A673 (cell line): ENCODE measurements at regions not wholly inside any gene's neighbourhood (a gene's known extent, or its start where the extent isn't known, plus 50 kb on each side); places are given as distances from the start of the nearest gene placed in this dataset.
"Not testable (repeated sequence)": the region's sequence is repeated elsewhere in the genome, so short reads cannot be mapped to it uniquely, and the experiment has no call there.

Experiments used
- BruUV-seq: library from RNA; stranded (reverse); fragments of 400-500 nt; replicated peaks from 2 replicates; lab custom pipeline; 2021; lab: Mats Ljungman, UMichigan
- CTCF ChIA-PET: fragments of 300-600 bp; sonication (Branson Sonifier 250); formaldehyde crosslinking; loops from one replicate; lab custom pipeline; 2022; ENCODE audit warnings: antibody characterized with exemption; lab: Charles Lee
- POLR2A ChIA-PET: fragments of 300-600 bp; sonication (Branson Sonifier 250); formaldehyde crosslinking; loops from one replicate; lab custom pipeline; 2022; ENCODE audit warnings: antibody characterized with exemption; ENCODE audit not compliant: low non-redundant PET; lab: Charles Lee
- DNase-seq: peaks from one replicate; pipeline ENCODE4 v3.0.0-alpha.2; 2015; ENCODE audit warnings: low spot score
- H3K27ac ChIP-seq: fragments of 200-600 bp; sonication (generic); 2 replicates; pipeline ENCODE4 v1.5.1; 2016; ENCODE audit warnings: mixed run types, low read depth, mild to moderate bottlenecking, mixed read lengths, antibody characterized with exemption, low read length; ENCODE audit not compliant: poor library complexity, severe bottlenecking
- H3K27me3 ChIP-seq: fragments of 200-600 bp; sonication (generic); replicated peaks from 2 replicates; pipeline ENCODE4 v1.6.1; 2017; ENCODE audit warnings: mixed run types, low read depth, mild to moderate bottlenecking, mixed read lengths, antibody characterized with exemption, low read length; ENCODE audit not compliant: insufficient read depth, poor library complexity
- H3K36me3 ChIP-seq: fragments of 200-600 bp; sonication (generic); 2 replicates; pipeline ENCODE4 v1.6.1; 2016; ENCODE audit warnings: mixed run types, mild to moderate bottlenecking, mixed read lengths, antibody characterized with exemption, low read length; ENCODE audit not compliant: insufficient read depth, poor library complexity, severe bottlenecking
- H3K4me1 ChIP-seq: fragments of 200-600 bp; sonication (generic); 2 replicates; pipeline ENCODE4 v1.6.1; 2017; ENCODE audit warnings: mixed run types, mild to moderate bottlenecking, mixed read lengths, antibody characterized with exemption, low read length; ENCODE audit not compliant: insufficient read depth, poor library complexity, severe bottlenecking
- H3K4me3 ChIP-seq: fragments of 200-600 bp; sonication (generic); 2 replicates; pipeline ENCODE4 v1.5.1; 2016; ENCODE audit warnings: low read depth, mixed run types, mild to moderate bottlenecking, mixed read lengths, low read length; ENCODE audit not compliant: poor library complexity, severe bottlenecking
- H3K9me3 ChIP-seq: fragments of 200-600 bp; sonication (generic); 2 replicates; pipeline ENCODE4 v1.6.1; 2016; ENCODE audit warnings: mixed run types, low read depth, mild to moderate bottlenecking, mixed read lengths, antibody characterized with exemption, low read length; ENCODE audit not compliant: poor library complexity, severe bottlenecking
- CTCF ChIP-seq: fragments of 300-800, 200-600 bp; sonication (generic); conservative IDR thresholded peaks from 2 replicates; pipeline ENCODE4 v1.5.1; 2017; ENCODE audit warnings: low read depth, mild to moderate bottlenecking, antibody characterized with exemption, low read length, moderate library complexity, mixed read lengths
- EZH2 ChIP-seq: fragments of 200-600 bp; sonication (generic); IDR thresholded peaks from 2 replicates; pipeline ENCODE4 v1.6.1; 2017; ENCODE audit warnings: borderline replicate concordance, low read depth, mild to moderate bottlenecking, mixed read lengths, antibody characterized with exemption, low read length; ENCODE audit not compliant: poor library complexity, severe bottlenecking
- intact Hi-C: fragments of 100-400 bp; cut with micrococcal nuclease; formaldehyde crosslinking; loops from one replicate; pipeline ENCODE4 v1.10.0; 2022; ENCODE audit not compliant: unreplicated experiment

GRCh38 chr2:149686136-149687051, 98.8 kb upstream of the MMADHC start:
- ChIA-PET CTCF (no interaction called here), POLR2A (no interaction called here)
- TF ChIP-seq EZH2 (no peak), CTCF (no peak)
- DNase-seq, result no peak
- intact Hi-C loops, result no loop called here
- Histone ChIP-seq H3K4me1 (no peaks in the 10 kb centered on the region), H3K27ac (no peak overlapping the region), H3K9me3 (no peaks in the 10 kb centered on the region), H3K36me3 (no peaks in the 10 kb centered on the region), H3K27me3 (no peaks in the 10 kb centered on the region), H3K4me3 (no peak overlapping the region)
- no TSS peak for BruUV-seq

- H3K36me3 ChIP-seq, H3K4me1 ChIP-seq, H3K9me3 ChIP-seq, POLR2A ChIA-PET, H3K27ac ChIP-seq, intact Hi-C loops, BruUV-seq, H3K27me3 ChIP-seq, H3K4me3 ChIP-seq, DNase-seq, CTCF ChIA-PET: not testable (repeated sequence)
These were observed 97.8 kb upstream of the MMADHC start for GRCh38 chr2:149685401-149685800.

- CTCF ChIA-PET, result no interaction called here
- no peak for DNase-seq
- BruUV-seq, result no TSS peak
- intact Hi-C loops, result no loop called here
- Histone ChIP-seq H3K36me3 (no peaks in the 10 kb centered on the region), H3K27me3 (no peaks in the 10 kb centered on the region), H3K4me1 (no peaks in the 10 kb centered on the region), H3K9me3 (no peaks in the 10 kb centered on the region), H3K27ac (no peak overlapping the region), H3K4me3 (no peak overlapping the region)
- POLR2A ChIA-PET, result no interaction called here
- TF ChIP-seq CTCF, result no peak
- TF ChIP-seq EZH2, result no peak
These were observed 91.7 kb upstream of the MMADHC start for GRCh38 chr2:149679286-149679685.

- no peaks in the 10 kb centered on the region for H3K36me3 ChIP-seq
- H3K9me3 ChIP-seq, result no peaks in the 10 kb centered on the region
- H3K4me1 ChIP-seq, result no peaks in the 10 kb centered on the region
- BruUV-seq, result no TSS peak
- ChIA-PET POLR2A (no interaction called here), CTCF (no interaction called here)
- no peak for TF ChIP-seq CTCF
- no peak for TF ChIP-seq EZH2
- no peaks in the 10 kb centered on the region for H3K27me3 ChIP-seq
- H3K27ac ChIP-seq, result no peak overlapping the region
- no peak for DNase-seq
- intact Hi-C loops, result no loop called here
- no peak overlapping the region for H3K4me3 ChIP-seq
These were observed 89.8 kb upstream of the MMADHC start for GRCh38 chr2:149677416-149677815.
